Caki2 (cell line): ENCODE measurements at regions not wholly inside any gene's neighbourhood (a gene's known extent, or its start where the extent isn't known, plus 50 kb on each side); places are given as distances from the start of the nearest gene placed in this dataset.
"Not testable (repeated sequence)": the region's sequence is repeated elsewhere in the genome, so short reads cannot be mapped to it uniquely, and the experiment has no call there.

Experiments
- DNase-seq: peaks from one replicate; pipeline ENCODE4 v3.0.0-alpha.2; 2015; ENCODE audit warnings: low read depth
- in situ Hi-C: cut with HindIII; loops from 2 replicates; pipeline ENCODE4 v1.10.0; 2016; ENCODE audit warnings: low sequenced_read_pairs, low pct_unique_long_range_greater_than_20kb, mixed read lengths

GRCh38 chr5:42300496-42300895, 122.7 kb upstream of the GHR start:
- in situ Hi-C loops = no loop called here

GRCh38 chr5:42301349-42301748, 121.9 kb upstream of the GHR start:
- in situ Hi-C loops = no loop called here
- DNase-seq = no peak

More at GRCh38 chr5:42300496-42300895, 122.7 kb upstream of the GHR start:
- DNase-seq = no peak

DNA sequence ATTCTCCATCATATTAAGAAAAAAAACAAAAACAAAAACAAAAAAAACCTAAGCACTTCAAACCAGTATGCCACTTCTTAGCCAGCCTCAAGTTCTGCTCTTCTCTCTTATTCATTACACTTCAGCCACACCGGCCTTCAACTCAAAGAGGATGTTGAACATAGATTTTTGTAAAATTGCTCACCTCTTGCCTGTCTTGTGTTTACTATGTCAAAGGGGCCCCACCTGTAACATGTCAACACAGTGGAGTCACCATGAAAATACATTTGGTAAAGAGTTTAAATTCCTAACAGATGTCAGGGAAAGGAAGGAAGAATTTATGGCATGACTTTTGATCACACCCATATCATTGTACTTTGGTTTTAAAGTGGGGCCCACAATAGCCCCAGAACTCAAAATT, 121.1 kb upstream of the GHR start:
- in situ Hi-C loops = no loop called here
- no peak for DNase-seq

DNA sequence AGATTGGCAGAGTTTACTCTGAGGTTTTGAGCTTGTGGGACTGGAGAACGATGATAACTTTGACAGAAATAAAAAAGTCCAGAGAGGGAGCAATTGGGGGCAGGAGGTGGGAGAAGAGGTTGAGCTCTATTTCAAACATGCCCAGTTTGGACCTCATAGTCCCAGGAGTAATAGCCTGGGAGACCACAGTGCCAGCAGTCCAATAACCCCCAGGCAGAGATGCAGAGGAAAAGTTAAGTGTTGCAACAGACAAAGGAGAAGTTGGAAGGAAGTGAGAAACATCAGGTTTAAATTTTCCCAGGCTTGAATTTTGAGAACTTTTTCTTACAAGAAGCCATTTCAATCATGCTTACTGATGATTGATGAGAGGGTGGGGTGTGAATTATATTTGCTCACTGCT, 117.0 kb upstream of the GHR start:
- in situ Hi-C loops = no loop called here
- no peak for DNase-seq

DNA sequence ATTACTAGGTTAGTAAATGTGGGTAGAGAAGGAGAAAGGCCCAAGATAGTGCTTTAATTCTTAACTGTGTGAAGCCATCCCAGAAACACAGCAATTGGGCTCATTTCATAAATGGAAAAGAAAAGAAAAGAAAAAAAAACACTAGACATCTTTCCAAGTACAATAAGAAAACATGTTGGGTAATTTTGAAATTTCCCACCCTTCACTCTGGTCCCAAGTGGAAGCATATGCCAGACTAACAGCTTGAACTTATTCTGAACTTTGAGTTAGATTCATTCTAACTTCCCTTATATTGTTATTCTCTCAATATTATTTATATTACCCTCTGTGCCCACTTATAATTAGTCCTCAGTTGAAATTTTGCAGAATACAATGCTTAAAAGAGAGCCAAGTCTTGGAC, 113.4 kb upstream of the GHR start:
- in situ Hi-C loops = no loop called here
- DNase-seq = no peak

GRCh38 chr5:42315214-42315613, 108.0 kb upstream of the GHR start:
- no peak for DNase-seq
- in situ Hi-C loops = no loop called here

DNA sequence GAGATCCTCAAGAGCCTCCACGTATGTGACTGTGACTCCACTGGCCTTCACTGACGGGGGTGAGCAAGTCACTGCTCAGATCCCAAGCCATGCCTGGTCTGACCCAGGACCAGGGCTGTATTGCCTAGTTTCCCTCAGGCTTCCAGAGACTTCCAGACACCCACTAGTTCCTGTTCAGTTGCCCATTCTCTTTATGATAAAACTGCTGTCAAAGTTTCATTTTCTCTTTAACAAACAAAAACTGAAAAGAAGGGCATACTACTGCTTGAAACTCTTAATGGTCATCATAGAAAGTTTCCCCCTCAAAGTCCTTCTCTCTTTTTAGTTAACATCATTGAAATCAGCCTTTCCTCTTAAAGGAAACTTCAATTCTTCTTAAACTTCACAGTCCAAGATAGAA, 105.7 kb upstream of the GHR start:
- no peak for DNase-seq
- in situ Hi-C loops = no loop called here

GRCh38 chr5:42319546-42319945, 103.7 kb upstream of the GHR start:
- peak; percentile 1 for DNase-seq
- in situ Hi-C loops = not testable (repeated sequence)

- in situ Hi-C loops = no loop called here
- DNase-seq = no peak
Measured at GRCh38 chr5:42321785-42322184, 101.5 kb upstream of the GHR start.

GRCh38 chr5:42337143-42337542, 86.1 kb upstream of the GHR start:
- DNase-seq = no peak
- in situ Hi-C loops = no loop called here

- in situ Hi-C loops = no loop called here
- no peak for DNase-seq
Measured at GRCh38 chr5:42337607-42338006, 85.6 kb upstream of the GHR start.

- in situ Hi-C loops = no loop called here
- DNase-seq = no peak
Measured at GRCh38 chr5:42338136-42338535, 85.1 kb upstream of the GHR start.

GRCh38 chr5:42349163-42349562, 74.1 kb upstream of the GHR start:
- in situ Hi-C loops = no loop called here
- no peak for DNase-seq

DNA sequence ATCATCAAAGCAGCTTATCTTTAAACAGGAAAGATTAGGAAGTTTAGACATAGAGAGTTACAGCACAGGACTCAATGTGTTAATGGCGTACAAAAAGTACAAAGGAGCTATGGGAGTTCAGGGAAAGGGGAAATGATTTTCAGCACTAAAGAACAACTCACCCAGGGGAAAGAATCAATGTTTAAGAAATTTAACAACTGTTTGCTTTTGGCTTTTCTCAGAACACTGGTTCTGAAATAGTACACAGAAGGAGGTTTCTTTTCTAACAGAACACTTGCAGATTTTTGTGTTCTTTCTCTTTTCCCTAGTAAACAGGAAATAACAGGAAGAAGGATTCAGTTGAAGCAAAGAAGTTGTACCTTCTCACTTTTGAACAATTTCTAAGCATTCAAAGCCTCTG, 71.3 kb upstream of the GHR start:
- no peak for DNase-seq
- in situ Hi-C loops = no loop called here

DNA sequence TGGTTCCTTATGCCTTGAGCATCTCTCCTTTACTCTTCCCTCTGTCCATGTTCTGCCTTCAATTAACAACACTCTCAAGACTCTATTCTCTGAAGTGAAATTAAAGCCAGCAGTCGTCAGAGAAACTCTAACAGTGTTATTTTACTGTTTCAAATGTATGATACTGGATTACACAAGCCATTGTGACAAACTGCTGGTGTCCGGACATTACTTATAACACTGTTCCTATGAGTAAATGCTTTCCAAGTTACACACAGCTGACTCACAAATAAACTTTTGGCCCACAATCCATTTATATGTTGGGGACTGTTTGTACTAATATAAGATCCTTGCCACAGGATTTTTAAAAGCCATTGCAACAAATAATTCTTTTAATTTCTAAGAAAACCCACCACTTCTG, 63.2 kb upstream of the GHR start:
- in situ Hi-C loops = no loop called here
- DNase-seq = no peak

GRCh38 chr5:42360616-42361314, 62.5 kb upstream of the GHR start:
- DNase-seq = no peak
- in situ Hi-C loops = no loop called here

- DNase-seq = no peak
- in situ Hi-C loops = no loop called here
Measured at GRCh38 chr5:42361315-42361688, 61.9 kb upstream of the GHR start.

DNA sequence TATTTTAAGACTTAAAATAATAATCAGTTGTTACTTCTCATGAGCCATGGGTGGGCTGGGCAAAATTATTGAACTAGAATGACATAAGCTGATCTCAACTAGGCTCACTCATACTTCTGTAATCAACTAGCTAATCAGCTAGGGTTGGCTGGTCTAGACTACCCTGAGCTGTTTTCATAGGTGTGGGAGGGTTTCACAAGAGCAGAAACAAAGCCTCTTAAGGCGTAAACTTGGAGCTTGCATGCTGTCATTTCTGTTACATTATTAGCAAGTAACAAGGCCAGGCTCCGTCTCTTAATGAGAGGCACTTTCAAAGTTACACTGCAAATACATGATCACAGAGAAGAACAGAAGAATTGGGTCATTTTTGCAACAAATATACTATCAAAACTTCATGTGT, 57.2 kb upstream of the GHR start:
- in situ Hi-C loops = no loop called here

More for the DNA sequence above, 57.2 kb upstream of the GHR start:
- DNase-seq = no peak
